ENCODE measurements at regions not wholly inside any gene's neighbourhood (a gene's known extent, or its start where the extent isn't known, plus 50 kb on each side); places are given as distances from the start of the nearest gene placed in this dataset.
"Not testable (repeated sequence)": the region's sequence is repeated elsewhere in the genome, so short reads cannot be mapped to it uniquely, and the experiment has no call there.

DNA sequence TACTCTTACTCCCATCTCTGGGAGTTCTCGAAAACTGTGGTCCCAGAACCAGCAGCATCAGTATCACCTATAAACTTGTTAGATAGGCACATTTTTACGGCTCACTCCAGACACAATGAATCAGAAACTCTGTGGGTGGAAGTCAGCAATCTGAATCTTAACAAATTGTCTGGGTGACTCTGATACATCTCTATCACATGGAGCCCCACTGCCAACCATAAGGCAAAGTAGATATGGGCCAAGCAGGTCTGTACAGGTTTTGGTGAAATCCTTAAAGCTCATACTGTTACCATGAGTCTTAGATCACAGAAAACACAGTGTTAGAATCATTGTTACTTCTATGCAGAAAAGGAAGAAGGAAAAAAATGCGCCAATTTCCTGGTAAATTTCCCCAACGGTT, 122.5 kb upstream of the HCCS start:
- DNase-seq: no peak
- Histone ChIP-seq H3K9me3 (no peaks in the 10 kb centered on the region), H3K4me3 (no peak overlapping the region), H3K4me1 (no peaks in the 10 kb centered on the region), H3K27me3 (no peaks in the 10 kb centered on the region), H3K27ac (no peak overlapping the region), H3K36me3 (no peaks in the 10 kb centered on the region)
- TF ChIP-seq, protein P1, sequence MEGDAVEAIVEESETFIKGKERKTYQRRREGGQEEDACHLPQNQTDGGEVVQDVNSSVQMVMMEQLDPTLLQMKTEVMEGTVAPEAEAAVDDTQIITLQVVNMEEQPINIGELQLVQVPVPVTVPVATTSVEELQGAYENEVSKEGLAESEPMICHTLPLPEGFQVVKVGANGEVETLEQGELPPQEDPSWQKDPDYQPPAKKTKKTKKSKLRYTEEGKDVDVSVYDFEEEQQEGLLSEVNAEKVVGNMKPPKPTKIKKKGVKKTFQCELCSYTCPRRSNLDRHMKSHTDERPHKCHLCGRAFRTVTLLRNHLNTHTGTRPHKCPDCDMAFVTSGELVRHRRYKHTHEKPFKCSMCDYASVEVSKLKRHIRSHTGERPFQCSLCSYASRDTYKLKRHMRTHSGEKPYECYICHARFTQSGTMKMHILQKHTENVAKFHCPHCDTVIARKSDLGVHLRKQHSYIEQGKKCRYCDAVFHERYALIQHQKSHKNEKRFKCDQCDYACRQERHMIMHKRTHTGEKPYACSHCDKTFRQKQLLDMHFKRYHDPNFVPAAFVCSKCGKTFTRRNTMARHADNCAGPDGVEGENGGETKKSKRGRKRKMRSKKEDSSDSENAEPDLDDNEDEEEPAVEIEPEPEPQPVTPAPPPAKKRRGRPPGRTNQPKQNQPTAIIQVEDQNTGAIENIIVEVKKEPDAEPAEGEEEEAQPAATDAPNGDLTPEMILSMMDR (IDR thresholded peaks at IDR 0.05): no peak
- intact Hi-C loops (cut with DNase I; ENCODE audit: low total_unique reads): no loop called here

DNA sequence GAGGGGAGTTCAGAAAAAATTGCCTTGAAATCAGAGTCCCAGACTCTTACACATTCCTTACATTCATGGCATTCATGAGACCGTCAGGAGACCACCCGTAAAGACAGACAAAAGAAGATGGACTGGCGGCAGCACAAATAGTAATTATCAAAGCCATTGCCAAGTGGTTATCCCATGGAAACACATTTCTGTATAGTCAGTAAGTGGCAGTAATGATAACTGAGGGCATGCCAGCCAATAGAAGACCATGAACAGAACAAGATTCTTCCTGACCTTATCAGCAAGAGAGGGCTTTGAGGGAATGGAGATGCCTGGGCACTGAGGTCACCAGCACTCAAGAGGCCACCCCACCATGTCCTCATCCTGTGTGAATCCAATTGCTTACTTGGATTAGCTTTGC, 121.7 kb upstream of the HCCS start:
- TF ChIP-seq, protein P1 (IDR thresholded peaks at IDR 0.05): no peak
- intact Hi-C loops (cut with DNase I; ENCODE audit: low total_unique reads): no loop called here

DNA sequence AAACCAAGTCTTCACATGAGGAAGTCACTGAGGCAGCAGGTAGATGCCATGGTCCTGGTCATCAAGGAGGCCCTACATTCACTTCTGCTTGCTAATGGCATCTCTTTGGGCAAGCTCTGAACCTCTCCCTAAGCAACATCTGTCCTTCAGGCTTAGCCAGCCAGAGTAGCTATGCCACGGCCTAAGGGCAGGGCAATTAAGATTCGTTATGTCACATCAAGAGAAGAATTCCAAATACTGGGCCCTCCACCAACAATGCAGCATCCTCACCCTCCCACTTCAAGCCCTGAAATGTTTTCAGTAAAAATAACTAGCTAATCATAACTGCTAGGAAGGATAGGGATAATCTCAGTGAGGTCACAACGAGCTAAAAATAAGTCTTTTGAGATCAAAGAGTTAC, 120.7 kb upstream of the HCCS start:
- intact Hi-C loops (cut with DNase I; ENCODE audit: low total_unique reads): no loop called here
- Histone ChIP-seq H3K27ac (no peak overlapping the region), H3K4me1 (no peaks in the 10 kb centered on the region), H3K36me3 (no peaks in the 10 kb centered on the region), H3K27me3 (no peaks in the 10 kb centered on the region), H3K9me3 (no peaks in the 10 kb centered on the region), H3K4me3 (no peak overlapping the region)
- TF ChIP-seq, protein P1 (IDR thresholded peaks at IDR 0.05): no peak
- no peak for DNase-seq

More for the DNA sequence above, 121.7 kb upstream of the HCCS start:
- no peak for DNase-seq
- Histone ChIP-seq H3K27ac (no peak overlapping the region), H3K9me3 (no peaks in the 10 kb centered on the region), H3K27me3 (no peaks in the 10 kb centered on the region), H3K36me3 (no peaks in the 10 kb centered on the region), H3K4me1 (no peaks in the 10 kb centered on the region), H3K4me3 (no peak overlapping the region)

DNA sequence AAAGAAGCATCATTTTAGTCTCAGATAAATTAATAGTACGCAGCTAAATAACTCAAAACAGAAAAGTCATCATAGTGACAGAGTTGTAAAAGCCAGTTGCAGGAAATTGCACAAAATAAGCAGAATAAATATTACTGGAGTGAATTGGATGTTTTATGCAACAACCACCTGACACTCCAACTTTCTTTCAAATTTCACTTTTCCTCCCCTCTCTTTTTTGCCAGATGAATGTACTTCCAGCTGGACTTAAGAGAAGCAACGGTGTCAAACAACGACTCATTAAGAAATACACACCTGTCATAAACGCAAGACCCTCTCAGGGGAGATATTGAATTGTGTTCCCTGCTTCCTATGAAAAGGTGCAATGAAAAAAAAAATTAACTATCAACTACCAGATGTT, 120.2 kb upstream of the HCCS start:
- no peaks in the 10 kb centered on the region for H3K4me1 ChIP-seq
- no peaks in the 10 kb centered on the region for H3K36me3 ChIP-seq
- DNase-seq: no peak
- H3K27ac ChIP-seq: no peak overlapping the region
- intact Hi-C loops (cut with DNase I; ENCODE audit: low total_unique reads): no loop called here
- H3K27me3 ChIP-seq: no peaks in the 10 kb centered on the region
- no peaks in the 10 kb centered on the region for H3K9me3 ChIP-seq
- H3K4me3 ChIP-seq: no peak overlapping the region
- TF ChIP-seq, protein P1 (IDR thresholded peaks at IDR 0.05): no peak

DNA sequence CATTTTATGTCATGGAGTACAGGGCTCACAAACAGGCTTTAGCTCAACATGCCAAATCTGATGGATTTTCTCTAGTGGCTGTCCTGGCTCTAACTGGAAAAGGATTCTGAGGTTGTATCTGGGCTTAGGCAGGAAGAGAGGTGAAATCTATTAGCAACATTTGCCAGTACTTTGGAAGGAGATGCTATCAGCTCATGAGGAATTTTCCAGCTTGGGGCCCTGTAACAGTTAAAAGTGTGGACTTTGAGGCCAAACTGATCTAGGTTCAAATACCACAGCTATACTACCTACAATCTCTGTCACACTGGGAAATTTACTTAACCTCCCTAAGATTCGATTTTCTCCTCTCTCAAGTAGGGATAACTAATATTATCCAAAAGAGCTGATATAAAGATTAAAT, 119.0 kb upstream of the HCCS start:
- DNase-seq: no peak
- Histone ChIP-seq H3K27me3 (no peaks in the 10 kb centered on the region), H3K27ac (no peak overlapping the region), H3K9me3 (no peaks in the 10 kb centered on the region), H3K4me3 (no peak overlapping the region), H3K36me3 (no peaks in the 10 kb centered on the region), H3K4me1 (no peaks in the 10 kb centered on the region)
- intact Hi-C loops (cut with DNase I; ENCODE audit: low total_unique reads): no loop called here
- TF ChIP-seq, protein P1 (IDR thresholded peaks at IDR 0.05): no peak

DNA sequence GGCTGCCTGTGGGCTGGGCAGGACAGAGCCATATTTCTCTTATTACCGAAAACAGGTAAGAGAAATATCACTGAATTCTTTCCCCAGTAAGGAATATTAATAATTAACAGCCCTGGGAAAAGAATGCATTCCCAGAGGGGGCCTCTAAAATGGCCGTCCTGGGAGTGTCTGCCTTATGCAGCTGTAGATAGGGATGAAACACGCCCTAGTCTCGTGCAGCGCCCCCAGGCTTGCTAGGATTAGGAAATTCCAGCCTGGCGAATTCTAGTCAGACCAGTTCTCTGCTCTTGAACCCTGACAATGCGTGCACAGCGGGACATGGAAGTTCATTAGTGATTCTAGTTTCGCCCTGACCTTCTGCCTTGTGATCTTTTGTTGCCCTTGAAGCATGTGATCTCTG, 104.1 kb upstream of the HCCS start:
- H3K4me3 ChIP-seq; intact Hi-C loops (cut with DNase I; ENCODE audit: low total_unique reads); H3K9me3 ChIP-seq; H3K27ac ChIP-seq; H3K4me1 ChIP-seq; H3K27me3 ChIP-seq; DNase-seq; H3K36me3 ChIP-seq: not testable (repeated sequence)

All from tibial artery (tissue), 4 donors.